IPS DF 4.7 (cell line): ENCODE measurements at regions not wholly inside any gene's neighbourhood (a gene's known extent, or its start where the extent isn't known, plus 50 kb on each side); places are given as distances from the start of the nearest gene placed in this dataset.

Source experiments
- DNase-seq: peaks from one replicate; pipeline ENCODE4 v3.0.0-alpha.2; 2013; ENCODE audit warnings: low spot score; ENCODE audit errors: extremely low read depth

DNA sequence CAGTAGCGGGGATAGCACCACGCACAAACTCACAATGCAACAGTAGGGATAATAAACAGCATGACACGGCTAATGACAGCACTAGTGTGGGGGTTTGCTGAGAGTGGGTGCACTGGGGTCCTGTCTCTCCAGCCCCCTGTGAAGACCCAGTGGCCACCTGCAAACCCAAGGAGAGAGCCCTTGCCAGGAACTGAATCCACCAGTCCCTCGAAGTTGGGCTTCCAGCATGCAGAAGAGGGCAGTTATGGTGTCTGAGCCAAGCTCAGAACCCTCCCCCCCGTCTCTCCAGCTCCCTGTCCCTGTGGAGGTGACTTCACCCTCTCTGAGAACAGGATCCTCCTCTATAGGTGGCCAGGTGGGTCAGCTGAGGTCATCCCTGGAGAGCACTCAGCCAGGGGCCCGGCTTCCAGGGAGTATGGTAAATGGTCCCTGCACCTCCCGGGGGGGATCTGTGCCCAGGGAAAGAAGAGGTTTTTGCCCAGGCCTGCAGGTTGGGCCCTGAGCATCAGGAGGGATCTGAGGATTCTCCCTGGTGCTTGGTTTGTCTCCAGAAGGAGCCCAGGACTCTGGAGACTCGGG lies 86.3 kb upstream of the PRR5 start:
- no peak for DNase-seq

DNA sequence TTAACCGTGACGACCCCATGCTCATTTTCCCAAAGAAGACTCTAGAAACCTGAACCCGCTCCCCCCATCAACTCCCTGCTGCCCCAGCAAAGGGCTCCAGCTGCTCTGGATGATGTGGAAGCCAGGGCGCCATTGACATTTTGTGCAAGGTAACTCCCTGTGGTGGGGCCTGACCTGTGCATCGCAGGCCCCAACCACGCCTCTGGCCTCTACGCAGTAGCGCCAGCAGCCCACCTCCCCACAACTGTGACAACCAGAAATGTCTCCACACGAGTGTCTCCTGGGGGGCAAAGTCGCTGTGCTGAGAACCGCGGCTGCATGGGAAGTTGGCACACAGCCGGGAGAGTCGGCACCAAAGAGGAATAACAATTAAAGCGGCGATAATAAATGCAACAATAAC lies 86.9 kb upstream of the PRR5 start:
- no peak for DNase-seq

DNA sequence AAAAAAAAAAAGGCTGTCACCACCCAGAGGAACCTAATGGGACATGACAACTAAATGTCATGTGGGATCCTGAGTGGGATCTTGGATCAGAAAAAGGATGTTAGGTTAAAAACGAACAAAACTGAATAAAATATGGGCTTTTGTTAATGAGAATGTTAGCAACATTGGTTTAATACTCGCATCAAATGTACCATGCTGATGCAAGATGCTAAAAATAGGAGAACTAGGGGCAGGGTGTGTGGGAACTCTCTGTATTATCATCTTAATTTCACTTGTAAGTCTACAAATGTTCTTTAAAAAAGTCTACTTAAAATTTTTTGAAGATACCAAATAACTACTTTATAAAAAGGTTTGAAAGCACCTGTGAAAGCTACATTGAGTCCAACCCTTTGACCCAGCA lies 88.8 kb upstream of the PRR5 start:
- DNase-seq = no peak

DNA sequence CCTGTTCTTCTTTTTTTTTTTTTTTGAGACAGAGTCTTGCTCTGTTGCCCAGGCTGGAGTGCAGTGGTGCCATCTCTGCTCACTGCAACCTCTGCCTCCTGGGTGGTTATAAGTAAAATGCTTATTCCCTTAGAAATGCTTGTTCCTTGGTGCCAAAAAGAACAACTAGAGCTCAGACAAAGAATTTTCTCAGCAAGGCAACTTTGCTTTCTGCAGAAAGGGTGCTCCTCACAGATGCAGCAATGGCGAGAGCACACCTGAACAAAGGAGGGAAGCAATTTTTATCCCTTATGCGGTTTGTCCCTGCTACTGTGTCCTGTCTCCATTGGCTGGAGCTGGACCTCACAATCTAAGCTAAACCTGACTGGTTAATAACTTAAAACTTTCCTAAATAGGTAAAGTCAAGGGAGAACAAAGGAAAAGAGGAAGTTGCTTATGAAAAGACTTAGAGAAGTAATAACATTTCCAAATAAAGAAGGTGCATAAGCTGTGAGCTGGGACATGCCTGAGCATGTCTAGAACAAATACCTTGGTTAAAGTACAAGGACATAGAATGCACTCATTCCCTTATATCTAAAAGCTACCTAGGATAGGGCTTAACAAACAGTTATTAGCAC lies 90.0 kb upstream of the PRR5 start:
- DNase-seq = no peak

DNA sequence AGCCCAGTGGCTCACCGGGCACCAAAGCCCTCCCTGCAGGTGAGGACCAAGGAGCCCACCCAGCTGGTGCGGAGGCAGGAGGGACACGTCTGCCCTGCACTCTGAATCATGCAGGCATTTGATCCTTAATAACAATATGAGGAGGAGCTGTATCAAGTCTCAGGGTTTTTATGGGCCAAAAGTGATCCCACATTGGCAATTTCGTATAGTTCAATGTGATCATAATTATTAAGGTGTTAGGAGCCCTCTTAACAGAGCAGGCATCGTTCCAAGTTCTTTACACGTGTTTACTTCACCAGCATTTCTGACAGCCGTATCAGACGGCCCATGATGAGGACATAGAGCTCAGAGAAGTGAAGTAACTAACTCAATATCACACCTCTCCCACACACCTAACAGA lies 91.9 kb upstream of the PRR5 start:
- DNase-seq = no peak

DNA sequence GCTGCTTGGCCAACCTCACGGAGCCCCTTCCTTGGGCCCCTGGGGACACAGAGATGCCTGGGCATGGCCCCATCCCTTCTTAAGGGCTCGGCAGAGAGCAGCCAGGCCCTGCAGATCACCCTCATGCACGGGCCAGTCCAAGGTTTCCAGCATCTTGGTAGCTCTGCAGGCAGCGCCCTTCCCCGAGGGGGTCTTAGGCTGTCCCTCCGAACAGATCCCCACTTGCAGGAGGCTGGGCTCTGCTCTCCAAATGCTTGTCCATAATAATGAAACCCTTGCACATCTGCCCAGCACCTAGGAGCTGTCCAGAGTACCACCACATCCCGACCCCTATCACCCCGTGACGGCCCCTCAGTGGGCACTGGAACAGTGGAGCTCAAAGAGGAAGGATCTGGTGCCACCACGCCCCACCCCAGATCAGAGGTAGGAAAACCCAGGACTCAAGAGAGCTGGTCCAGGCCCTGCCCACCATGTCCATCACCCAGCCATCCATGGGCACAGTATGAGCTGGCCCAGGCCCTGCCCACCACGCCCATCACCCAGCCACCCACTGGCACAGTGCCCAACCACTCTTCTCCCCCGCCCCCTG lies 92.5 kb upstream of the PRR5 start:
- DNase-seq = no peak

DNA sequence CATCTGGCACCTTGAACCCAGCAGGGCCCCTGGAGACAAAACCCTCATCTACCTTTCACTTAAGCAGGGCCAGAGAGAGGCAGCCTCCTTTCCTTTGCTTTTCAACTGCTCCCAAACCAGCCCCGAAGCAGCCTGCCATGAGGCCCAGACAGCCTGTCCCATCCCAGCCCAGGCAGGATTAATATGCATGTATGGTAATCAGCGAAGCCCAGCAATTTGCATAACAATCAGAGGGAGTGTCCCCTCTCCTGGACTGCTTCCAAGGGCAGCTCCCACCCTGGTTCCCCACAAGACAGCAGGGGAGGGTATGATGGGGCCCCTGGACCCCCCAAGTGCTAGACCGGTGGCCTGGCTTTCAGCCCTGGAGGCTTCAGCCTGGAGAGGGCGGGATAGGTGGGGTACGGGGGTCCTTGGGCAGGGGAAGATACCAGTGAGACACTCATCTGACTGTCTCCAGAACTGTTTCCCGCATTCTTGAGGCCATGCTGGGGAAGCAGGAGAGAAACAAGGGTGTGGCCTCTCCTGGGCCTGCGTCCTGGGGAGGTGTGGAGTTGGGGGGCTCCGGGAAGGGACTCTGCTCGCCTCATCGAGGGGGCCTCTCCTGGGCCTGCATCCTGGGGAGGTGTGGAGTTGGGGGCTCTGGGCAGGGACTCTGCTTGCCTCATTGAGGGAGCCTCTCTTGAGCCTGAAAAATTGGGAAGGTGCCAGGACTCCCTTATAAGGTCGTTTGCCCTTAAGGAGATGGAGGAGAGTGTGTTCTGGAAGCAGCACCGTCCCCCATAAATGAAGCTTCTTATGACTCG lies 93.2 kb upstream of the PRR5 start:
- no peak for DNase-seq

DNA sequence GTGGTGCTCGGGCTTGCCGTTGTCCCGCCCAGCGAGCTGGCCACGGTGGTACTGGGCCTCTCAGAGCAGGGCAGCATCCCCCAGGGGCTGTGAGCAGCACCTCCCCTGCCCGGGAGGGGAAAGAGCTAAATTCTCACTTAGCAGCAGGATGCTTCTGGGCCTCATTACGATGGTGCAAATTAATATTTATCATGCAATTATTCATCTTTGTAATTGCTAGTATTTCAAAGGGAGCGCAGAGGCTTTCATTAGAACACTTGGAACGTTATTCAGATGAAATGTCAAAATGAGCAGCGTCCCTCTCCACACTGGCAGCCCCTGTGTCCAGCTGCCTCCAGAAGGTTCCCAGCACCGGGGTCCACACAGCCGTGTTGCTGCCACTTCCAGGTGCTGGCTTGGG lies 95.9 kb upstream of the PRR5 start:
- no peak for DNase-seq

DNA sequence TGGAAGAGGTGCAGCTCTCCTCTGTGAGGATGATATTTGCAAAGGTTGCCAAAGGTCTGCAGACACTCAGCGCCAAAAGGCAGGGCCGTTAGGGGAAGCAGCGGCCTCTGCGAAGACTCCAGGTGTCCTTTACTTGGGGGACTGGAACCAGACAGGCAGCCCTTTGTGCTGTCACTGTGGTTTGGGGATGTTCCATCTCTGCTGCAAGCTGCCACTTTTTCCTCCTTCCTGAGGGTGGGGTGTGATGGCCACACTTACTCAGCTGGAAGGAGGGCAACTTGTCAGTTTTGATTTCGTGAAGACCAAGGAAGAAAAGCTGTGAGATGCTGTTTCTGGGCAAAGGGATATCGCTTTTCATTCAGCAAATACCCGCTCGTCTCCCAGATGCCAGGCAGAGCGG lies 96.5 kb upstream of the PRR5 start:
- no peak for DNase-seq

DNA sequence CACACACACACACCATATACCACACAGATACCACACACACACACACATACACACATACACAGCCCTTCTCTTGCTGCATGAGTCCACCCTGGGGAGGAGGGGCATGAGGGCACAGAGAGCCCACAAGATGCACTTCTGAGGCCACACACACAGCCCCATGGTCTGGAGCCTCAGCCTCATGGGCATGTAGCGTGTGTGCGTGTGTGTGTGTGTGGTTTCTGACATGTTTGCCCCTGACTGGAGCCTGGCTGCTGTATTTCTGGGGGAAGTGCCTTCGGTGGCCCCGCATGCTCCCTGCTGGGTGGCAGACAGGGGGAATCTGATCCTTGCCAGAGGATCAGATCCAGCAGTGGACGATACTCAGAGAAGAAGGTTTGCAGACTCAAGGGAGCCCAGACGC lies 97.0 kb upstream of the PRR5 start:
- DNase-seq = no peak

DNA sequence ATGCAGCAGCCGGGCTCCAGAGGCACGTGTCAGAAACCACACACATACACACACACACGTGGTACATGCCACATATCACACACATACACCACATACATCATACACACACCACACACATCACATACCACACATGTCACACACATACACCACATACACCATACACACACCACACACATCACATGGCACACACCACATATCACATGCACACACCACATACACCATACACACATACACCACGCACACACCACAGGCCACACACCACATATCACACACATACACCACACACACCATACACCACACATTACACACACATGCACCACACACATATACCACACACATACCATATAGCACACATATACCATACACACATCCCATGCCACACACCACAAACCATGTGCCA lies 97.5 kb upstream of the PRR5 start:
- no peak for DNase-seq

DNA sequence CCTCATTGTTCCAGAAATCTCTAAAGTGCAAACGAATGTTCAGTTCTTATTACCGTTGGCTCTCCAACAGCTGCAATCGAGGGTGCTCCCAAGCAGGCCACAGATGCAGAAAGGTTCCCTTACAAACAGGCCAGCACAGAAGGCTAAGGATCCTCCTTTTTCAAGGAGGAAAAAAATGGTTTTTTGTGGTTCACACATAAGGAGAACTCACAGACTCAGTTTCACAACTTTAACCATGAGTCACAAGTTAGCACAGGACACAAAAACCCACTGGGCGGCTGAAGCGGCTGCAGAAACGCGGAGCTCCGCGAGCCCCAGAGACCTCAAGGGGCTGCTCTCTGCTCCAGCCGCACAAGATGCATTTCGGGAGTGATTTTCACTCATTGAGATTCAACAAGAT lies 98.2 kb upstream of the PRR5 start:
- DNase-seq = no peak

DNA sequence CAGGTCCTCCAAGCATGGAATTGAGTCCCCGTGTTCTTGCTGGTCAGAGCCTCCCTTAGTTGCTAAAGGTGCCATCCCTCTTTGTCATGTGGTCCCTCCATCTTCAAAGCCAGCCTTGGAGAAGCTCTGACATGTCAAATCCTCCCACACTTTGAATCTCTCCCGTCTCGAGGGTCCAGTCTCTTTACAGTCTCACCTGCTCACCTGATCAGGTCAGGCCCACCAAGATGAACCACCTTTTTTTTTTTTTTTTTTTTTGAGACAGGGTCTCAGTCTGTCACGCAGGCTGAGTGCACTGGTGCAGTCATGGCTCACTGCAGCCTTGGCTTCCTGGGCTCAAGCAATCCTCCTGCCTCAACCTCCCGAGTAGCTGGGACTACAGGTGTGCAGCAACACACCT lies 100.3 kb upstream of the PRR5 start:
- DNase-seq = no peak

DNA sequence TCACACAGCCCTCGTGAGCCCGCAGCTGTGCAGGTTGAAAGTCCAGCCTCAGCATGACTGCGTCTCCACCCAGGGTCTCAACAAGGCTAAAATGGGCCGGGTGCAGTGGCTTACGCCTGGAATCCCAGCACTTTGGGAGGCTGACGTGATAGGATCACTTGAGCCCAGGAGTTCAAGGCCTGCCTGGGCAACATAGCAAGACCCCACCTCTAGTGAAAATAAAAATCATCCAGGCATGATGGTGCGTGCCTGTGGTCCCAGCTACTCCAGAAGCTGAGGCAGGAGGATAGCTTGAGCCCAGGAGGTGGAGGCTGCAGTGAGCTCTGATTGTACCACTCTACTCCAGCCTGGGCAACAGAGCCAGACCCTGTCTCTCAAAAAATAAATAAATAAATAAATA lies 100.8 kb upstream of the PRR5 start:
- no peak for DNase-seq

DNA sequence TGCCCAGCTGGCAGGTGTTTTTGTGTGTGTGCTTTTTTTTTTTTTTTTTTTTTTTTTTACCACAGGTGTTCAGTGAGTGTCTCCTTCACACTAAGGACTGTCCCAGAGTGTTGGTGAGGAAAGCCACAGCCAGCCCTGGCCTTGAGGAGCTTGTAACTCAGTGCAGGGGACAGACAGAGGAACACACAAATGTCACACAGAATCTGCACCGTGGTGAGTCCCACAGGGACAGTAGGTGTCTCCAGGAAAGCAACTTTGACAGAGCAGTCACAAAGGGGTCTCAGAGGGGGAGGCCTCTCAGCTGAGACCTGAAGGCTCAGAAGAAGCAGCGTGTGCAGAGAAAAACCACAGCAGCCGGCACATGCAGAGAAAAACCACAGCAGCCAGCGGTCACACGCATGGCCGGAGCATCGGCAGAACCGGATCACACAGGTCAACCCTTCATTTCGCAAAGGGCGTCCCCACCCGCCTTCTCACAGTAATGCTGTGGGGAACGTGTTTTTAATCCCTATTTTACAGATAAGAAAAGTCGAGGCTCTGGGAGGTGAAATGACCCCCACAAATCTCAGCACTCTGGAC lies 101.7 kb upstream of the PRR5 start:
- DNase-seq = no peak

DNA sequence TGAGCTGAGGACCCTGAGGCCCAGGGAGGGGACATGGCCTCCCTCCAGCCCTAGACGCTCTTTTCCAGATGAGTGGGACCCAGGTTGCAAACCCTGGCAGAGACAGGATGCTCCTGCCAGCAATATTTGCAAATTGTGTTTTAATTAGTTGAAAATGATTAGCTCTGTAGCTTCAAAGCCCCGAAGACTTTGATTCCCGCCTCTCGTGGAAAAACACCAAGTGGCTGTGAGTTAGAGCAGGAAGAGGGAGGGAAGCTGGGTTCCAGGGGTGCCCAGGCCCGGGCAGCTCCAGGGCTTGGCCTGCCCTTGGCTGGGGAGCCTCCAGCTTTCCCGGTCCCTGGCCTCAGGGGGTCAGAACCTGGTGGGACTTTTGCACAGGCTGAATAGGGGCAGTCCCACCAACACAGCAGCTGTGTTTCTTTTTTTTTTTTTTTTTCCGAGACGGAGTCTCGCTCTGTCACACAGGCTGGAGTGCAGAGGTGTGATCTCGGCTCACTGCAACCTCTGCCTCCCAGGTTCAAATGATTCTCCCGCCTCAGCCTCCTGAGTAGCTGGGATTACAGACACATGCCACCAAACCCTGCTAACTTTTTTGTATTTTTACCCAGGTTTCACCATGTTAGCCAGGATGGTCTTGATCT lies 101.6 kb upstream of the RTL6 start:
- no peak for DNase-seq

DNA sequence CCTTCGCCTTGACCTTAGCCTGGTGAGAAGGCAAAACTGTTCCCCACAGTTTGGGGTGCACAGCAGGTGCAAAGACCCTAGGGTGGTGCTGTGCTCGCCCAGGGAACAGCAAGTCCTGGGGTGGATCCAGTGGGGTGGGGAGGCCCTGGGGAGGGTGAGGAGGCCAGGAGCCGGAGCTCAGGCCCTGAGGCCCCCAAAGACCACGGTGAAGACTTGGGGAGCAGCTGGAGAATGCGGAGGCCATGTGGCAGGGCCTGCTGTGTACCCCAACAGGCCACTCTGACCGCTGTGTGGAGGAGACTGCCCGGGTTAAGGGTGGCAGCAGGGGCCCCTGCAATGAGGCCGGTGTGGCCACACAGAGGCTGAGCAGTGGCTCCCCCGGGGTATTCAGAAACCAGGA lies 101.1 kb upstream of the RTL6 start:
- no peak for DNase-seq

DNA sequence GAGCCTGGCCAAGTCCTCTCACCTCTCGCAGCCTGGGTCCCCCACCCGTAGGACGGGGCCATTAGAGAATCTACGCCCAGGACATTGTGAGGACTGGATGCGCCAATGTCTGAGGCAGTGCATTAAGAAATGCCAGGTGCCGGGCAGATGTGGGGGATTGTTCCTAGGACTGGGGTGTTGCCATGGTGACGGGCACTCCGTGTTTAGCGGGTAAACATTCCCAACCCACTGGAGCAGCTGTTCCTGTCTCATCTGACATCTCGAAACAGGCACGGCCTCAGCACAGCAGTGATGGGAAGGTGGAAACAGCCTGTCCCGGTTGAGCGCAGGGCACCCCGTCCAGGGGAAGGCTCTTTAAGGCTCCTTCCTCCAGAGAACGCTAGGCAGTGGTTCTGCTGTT lies 99.6 kb upstream of the RTL6 start:
- DNase-seq = no peak

DNA sequence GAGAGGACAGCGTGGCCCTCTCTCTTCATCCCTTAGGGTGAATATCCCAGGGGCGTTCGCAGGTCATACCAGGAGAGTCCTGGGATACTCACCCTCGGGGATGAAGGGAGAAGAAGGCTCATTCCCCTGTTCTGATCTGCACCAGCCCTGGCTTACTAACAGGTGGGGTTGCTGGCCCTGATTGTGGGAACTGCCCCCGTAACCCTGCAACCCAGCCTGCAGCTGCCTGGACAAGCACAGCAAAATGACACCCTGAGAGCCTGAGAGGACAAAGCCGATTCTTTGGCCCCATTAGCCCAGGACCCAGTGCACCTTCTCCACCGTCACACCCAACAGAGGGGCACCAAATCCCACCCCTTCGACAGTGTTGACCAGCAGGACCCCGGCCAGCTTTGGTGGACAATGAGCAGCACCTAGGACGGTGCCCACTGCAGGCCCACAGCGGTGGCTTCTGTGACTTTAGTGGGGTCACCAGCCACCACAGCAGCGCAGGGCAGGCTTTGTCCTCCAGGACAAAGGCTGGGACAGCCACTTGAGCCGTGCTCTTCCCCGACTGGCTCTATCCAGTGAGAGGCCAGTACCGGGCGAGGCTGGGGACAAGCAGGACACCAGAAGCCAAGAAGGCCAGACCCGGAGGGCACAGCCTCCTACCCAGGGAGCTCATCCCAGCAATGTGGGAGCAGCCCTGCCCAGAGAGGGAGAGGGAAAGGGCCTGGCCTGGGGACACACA lies 98.5 kb upstream of the RTL6 start:
- no peak for DNase-seq

DNA sequence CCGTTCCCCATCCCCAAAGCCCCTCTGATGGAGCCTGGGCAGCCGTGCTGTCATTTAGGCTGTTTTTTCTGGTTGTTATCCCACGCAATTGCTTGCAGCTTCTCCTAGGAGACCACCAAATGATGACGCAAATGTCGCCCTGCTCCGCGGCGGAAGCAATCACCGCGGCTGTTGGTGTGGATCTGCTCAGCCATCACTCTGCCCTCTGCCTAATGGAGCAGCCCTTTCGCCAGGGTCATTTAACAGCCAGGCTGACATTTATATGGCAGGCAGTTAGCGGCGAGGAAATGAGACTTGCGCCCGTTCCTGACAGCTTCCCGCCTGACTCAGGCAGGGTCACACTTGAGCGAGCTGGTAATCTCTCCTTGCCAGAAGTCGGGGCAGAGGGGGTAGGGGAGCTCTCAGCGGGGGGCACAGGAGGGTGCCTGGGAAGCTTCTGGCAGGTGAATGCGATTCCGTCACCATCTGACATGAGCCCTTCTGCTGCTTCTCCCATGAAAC lies 97.9 kb upstream of the RTL6 start:
- DNase-seq = no peak

DNA sequence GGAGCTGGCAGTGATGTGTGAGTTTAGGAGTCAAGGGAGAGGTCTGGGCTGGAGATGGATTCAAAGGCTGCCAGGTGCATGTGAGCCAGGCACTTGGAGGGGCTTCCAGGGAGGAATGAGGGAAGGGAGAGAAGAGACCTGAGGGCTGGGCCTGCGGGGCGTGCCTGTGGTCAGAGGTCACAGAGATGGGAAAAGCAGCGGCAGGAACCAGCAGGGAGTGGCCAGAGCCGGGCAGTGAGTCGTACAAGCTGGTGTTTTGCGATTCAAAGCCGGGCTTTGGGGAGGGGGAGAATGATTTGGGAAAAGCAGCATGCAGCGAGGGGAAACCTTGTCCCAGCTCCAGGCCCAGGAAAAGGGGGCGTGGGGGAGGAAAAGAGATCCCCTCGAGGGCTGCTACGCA lies 96.9 kb upstream of the RTL6 start:
- DNase-seq = no peak
